ENCODE measurements at regions not wholly inside any gene's neighbourhood (a gene's known extent, or its start where the extent isn't known, plus 50 kb on each side); places are given as distances from the start of the nearest gene placed in this dataset.

DNA sequence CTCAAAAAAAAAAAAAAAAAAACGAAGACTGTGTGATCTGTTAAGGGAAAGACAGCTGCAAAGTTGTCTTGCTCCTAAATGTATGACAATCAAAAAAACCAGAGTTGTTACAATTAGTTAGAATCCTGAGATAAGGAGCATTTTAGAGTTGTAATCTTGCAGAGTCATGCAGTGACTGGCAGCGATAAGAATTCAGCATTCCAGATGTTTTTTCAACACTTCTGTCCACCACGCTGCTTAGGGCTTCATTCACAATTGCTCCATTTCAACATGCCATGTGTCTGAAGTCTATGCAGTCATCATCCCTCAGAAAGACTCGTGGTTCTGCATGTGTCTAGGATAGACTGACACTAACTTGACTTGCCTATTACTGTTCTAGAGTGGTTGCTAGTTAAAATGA is 102.4 kb upstream of the BACE2 start:
- TF ChIP-seq, protein P1, sequence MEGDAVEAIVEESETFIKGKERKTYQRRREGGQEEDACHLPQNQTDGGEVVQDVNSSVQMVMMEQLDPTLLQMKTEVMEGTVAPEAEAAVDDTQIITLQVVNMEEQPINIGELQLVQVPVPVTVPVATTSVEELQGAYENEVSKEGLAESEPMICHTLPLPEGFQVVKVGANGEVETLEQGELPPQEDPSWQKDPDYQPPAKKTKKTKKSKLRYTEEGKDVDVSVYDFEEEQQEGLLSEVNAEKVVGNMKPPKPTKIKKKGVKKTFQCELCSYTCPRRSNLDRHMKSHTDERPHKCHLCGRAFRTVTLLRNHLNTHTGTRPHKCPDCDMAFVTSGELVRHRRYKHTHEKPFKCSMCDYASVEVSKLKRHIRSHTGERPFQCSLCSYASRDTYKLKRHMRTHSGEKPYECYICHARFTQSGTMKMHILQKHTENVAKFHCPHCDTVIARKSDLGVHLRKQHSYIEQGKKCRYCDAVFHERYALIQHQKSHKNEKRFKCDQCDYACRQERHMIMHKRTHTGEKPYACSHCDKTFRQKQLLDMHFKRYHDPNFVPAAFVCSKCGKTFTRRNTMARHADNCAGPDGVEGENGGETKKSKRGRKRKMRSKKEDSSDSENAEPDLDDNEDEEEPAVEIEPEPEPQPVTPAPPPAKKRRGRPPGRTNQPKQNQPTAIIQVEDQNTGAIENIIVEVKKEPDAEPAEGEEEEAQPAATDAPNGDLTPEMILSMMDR (IDR thresholded peaks at IDR 0.05): no peak
- TF ChIP-seq POLR2A (IDR thresholded peaks at IDR 0.05): no peak

Data from Peyer's patch (tissue), 4 donors.